ENCODE measurements at regions not wholly inside any gene's neighbourhood (a gene's known extent, or its start where the extent isn't known, plus 50 kb on each side); places are given as distances from the start of the nearest gene placed in this dataset.

DNA sequence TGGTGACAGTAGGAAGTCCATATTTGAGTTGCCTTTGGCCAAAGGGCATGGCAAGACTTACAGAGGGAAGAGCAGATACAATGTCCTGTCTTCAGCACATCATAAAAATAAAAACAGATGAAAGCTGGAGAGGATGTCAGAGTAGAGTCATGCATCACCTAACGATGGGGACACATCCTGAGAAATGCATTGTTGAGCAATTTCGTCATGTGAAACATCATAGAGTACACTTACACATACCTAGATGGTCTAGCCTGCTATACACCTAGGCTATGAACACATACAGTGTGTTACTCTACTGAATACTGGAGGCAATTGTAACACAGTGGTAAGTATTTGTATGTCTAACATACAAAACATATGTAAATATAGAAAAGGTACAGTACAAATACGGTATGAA lies 75.6 kb downstream of the VEGFA start:
- Histone ChIP-seq H4K20me1 (ENCODE audit: insufficient read depth) (no peaks in the 10 kb centered on the region), H3K79me2 (ENCODE audit: insufficient read depth) (no peaks in the 10 kb centered on the region), H2AFZ (ENCODE audit: low read depth) (no peak overlapping the region), H3K27ac (ENCODE audit: low read depth in 2 of 2, low read length in 1 of 2) (no peak overlapping the region), H3K9me2 (no peaks in the 10 kb centered on the region), H3K9me3 (no peaks in the 10 kb centered on the region), H3K9ac (no peak overlapping the region), H3K27me3 (ENCODE audit: insufficient read depth) (no peaks in the 10 kb centered on the region; the same call in 1 of the 2 replicates), H3K4me3 (ENCODE audit: low read depth in 2 of 2, low read length in 1 of 2) (no peak overlapping the region), H3K36me3 (replicated peaks in 1 of 2; ENCODE audit: control insufficient read depth in 1 of 2, insufficient read depth in 2 of 2, low read length in 1 of 2) (no peaks in the 10 kb centered on the region), H3K4me1 (ENCODE audit: control insufficient read depth in 1 of 2, insufficient read depth in 2 of 2, low read depth in 1 of 2, low read length in 1 of 2) (peaks cover 0 to 7% of the 10 kb centered on the region in 2 experiments; a peak in 1 of 4 replicates), H3F3A (replicated peaks; ENCODE audit: insufficient read depth) (no peaks in the 10 kb centered on the region), H3K4me2 (no peak overlapping the region)
- WGBS (ENCODE audit: low lambda C conversion rate): 46% methylated on average over 3 of the region's 3 CpGs
- no peak for DNase-seq
- ChIA-PET CTCF (interaction anchor here (1.5 to 2.9 kb wide), 2 partner anchors 10 to 76 kb away, joined by 5 to 12 read pairs; no protein-coding TSS in a partner anchor), POLR2A (no interaction called here)
- TF ChIP-seq CHD2 (IDR thresholded peaks at IDR 0.05; ENCODE audit: low read length, partially characterized antibody) (no peak), JUND (IDR thresholded peaks at IDR 0.05) (no peak)

DNA sequence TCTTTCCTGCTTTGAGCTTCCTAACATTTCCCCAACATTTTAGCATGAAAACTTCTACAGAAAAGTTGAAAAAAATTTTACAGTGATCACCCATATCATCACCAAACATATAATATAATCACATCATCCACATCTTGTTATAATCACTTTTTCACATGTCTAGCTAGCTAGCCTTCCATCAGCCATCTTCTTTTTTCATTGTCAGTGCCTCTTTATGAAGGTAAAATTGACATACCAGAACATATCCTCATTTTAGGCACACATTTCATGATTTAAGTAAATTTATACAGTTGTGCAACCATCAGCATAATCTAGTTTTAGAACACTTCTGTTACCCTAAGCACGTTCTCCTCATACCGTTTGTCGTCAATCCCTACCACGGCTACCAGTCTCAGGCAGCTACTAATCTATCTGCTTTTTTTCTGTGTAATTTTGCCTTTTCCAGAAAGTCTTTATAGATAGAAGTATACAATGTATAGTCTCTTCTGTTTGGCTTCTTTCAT lies 73.7 kb downstream of the VEGFA start:
- no peaks in the 10 kb centered on the region for H3F3A ChIP-seq (replicated peaks; ENCODE audit: insufficient read depth)
- no peaks in the 10 kb centered on the region for H3K79me2 ChIP-seq (ENCODE audit: insufficient read depth)
- no peak for TF ChIP-seq EP300 (IDR thresholded peaks at IDR 0.05; ENCODE audit: borderline replicate concordance in 1 of 2, low read depth in 1 of 2, low read length in 1 of 2)
- TF ChIP-seq JUND (IDR thresholded peaks at IDR 0.05): no peak
- TF ChIP-seq SMC3 (IDR thresholded peaks at IDR 0.05; ENCODE audit: low read depth, low read length): no peak
- TF ChIP-seq, protein P1, sequence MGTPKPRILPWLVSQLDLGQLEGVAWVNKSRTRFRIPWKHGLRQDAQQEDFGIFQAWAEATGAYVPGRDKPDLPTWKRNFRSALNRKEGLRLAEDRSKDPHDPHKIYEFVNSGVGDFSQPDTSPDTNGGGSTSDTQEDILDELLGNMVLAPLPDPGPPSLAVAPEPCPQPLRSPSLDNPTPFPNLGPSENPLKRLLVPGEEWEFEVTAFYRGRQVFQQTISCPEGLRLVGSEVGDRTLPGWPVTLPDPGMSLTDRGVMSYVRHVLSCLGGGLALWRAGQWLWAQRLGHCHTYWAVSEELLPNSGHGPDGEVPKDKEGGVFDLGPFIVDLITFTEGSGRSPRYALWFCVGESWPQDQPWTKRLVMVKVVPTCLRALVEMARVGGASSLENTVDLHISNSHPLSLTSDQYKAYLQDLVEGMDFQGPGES (IDR thresholded peaks at IDR 0.05; ENCODE audit: low read depth, low read length): no peak
- no peak for TF ChIP-seq FOXJ3 (CRISPR knock-in tag; IDR thresholded peaks at IDR 0.05)
- TF ChIP-seq, protein P2, sequence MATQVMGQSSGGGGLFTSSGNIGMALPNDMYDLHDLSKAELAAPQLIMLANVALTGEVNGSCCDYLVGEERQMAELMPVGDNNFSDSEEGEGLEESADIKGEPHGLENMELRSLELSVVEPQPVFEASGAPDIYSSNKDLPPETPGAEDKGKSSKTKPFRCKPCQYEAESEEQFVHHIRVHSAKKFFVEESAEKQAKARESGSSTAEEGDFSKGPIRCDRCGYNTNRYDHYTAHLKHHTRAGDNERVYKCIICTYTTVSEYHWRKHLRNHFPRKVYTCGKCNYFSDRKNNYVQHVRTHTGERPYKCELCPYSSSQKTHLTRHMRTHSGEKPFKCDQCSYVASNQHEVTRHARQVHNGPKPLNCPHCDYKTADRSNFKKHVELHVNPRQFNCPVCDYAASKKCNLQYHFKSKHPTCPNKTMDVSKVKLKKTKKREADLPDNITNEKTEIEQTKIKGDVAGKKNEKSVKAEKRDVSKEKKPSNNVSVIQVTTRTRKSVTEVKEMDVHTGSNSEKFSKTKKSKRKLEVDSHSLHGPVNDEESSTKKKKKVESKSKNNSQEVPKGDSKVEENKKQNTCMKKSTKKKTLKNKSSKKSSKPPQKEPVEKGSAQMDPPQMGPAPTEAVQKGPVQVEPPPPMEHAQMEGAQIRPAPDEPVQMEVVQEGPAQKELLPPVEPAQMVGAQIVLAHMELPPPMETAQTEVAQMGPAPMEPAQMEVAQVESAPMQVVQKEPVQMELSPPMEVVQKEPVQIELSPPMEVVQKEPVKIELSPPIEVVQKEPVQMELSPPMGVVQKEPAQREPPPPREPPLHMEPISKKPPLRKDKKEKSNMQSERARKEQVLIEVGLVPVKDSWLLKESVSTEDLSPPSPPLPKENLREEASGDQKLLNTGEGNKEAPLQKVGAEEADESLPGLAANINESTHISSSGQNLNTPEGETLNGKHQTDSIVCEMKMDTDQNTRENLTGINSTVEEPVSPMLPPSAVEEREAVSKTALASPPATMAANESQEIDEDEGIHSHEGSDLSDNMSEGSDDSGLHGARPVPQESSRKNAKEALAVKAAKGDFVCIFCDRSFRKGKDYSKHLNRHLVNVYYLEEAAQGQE (IDR thresholded peaks at IDR 0.05; ENCODE audit: low read depth, low read length): no peak
- H2AFZ ChIP-seq (ENCODE audit: low read depth): no peak overlapping the region
- WGBS (ENCODE audit: low lambda C conversion rate): 93% methylated on average over 4 of the region's 4 CpGs
- no peaks in the 10 kb centered on the region for H3K9me3 ChIP-seq
- POLR2A ChIA-PET: no interaction called here
- no peaks in the 10 kb centered on the region for H4K20me1 ChIP-seq (ENCODE audit: insufficient read depth)
- H3K27me3 ChIP-seq (ENCODE audit: insufficient read depth): no peaks in the 10 kb centered on the region; the same call in 1 of the 2 replicates
- DNase-seq: no peak
- no peaks in the 10 kb centered on the region for H3K36me3 ChIP-seq (replicated peaks in 1 of 2; ENCODE audit: control insufficient read depth in 1 of 2, insufficient read depth in 2 of 2, low read length in 1 of 2)
- no peak overlapping the region for H3K4me3 ChIP-seq (ENCODE audit: low read depth in 2 of 2, low read length in 1 of 2)
- no peaks in the 10 kb centered on the region for H3K9me2 ChIP-seq
- CTCF ChIA-PET: interaction anchor here (1.0 to 2.9 kb wide), 4 partner anchors 12 to 75 kb away, joined by 3 to 9 read pairs (median 5); partner anchors contain the start of gene VEGFA
- peaks cover 0 to 12% of the 10 kb centered on the region in 2 experiments; a peak in 1 of 4 replicates for H3K4me1 ChIP-seq (ENCODE audit: control insufficient read depth in 1 of 2, insufficient read depth in 2 of 2, low read depth in 1 of 2, low read length in 1 of 2)
- no peak overlapping the region for H3K27ac ChIP-seq (ENCODE audit: low read depth in 2 of 2, low read length in 1 of 2)
- H3K9ac ChIP-seq: no peak overlapping the region
- no peak overlapping the region for H3K4me2 ChIP-seq

Measured in SK-N-SH (cell line).